ENCODE measurements at regions not wholly inside any gene's neighbourhood (a gene's known extent, or its start where the extent isn't known, plus 50 kb on each side); places are given as distances from the start of the nearest gene placed in this dataset.

- TF ChIP-seq CTCF (IDR thresholded peaks at IDR 0.05) (no peak), POLR2AphosphoS5 (IDR thresholded peaks at IDR 0.05; ENCODE audit: low read depth, low read length) (no peak)
Observed at GRCh38 chr6:81818901-81819361, 66.5 kb upstream of the TENT5A start.

Data from Panc1 (cell line).